Activated CD4-positive, CD25-positive, alpha-beta regulatory T cell treated with anti-CD3 and anti-CD28 coated beads, Interleukin-2, amount 50 U/mL, for 72 hours (primary cell): ENCODE measurements at regions not wholly inside any gene's neighbourhood (a gene's known extent, or its start where the extent isn't known, plus 50 kb on each side); places are given as distances from the start of the nearest gene placed in this dataset.

Experiments
- DNase-seq: peaks from one replicate; pipeline ENCODE4 v3.0.0; 2021

DNA sequence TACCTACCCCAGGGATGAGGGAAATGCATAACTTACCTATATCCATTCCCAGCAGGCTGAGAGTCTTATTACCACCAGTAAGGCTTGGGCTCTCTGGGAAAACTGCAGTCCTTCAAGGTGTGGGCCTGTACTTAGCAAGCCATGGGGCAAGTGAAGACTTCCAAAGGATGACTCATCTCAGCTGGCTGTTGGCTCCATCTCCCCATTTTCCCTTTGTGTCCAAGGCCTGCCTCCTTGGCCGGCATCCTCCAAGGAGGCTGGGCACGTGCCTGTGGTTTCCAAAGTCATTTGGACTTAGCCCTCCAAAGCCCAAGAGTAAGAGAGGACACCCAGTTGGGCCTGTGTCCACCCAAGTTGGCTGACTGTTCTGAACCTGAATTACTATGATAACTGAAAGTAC lies 89.8 kb downstream of the TMEM100 start:
- DNase-seq, result no peak

GRCh38 chr17:55632236-55632635 lies 90.4 kb downstream of the TMEM100 start:
- no peak for DNase-seq

DNA sequence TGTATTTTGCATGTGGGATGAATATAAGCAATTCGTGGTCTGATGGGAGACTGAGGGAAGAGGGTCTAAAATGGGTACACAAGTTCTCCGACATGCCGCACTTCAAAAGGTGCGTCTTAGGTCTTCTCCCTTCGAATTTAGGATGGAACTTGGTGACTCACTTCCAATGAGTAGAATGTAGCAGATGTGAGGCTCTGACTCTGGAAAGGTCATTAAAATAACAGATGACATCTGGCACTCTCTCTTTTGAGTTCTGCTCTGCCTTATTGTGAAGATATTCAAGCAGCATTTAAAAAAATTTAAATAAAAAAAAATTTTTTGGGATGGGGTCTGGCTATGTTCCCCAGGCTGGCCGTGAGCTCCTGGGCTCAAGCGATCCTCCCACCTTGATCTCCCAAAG lies 92.7 kb downstream of the TMEM100 start:
- DNase-seq, result no peak

DNA sequence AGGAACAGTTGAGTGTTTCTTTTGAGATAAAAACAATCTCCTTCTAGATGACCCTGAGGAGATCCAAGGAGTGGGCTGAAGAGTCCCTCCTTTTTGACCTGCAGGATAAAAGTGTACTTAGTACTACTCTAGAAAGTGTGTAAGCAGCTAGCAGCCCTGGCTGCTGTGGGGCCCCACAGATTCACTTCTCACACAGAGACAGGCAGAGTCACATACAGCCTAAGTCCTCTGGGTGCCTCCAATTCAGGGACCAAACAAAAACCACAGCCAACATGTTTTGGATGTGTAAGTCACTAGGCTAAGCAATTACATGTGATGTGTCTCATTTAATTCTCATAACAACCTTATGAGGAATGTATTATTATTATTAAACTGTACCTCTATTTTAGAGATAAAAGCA lies 97.1 kb downstream of the TMEM100 start:
- DNase-seq, result no peak

DNA sequence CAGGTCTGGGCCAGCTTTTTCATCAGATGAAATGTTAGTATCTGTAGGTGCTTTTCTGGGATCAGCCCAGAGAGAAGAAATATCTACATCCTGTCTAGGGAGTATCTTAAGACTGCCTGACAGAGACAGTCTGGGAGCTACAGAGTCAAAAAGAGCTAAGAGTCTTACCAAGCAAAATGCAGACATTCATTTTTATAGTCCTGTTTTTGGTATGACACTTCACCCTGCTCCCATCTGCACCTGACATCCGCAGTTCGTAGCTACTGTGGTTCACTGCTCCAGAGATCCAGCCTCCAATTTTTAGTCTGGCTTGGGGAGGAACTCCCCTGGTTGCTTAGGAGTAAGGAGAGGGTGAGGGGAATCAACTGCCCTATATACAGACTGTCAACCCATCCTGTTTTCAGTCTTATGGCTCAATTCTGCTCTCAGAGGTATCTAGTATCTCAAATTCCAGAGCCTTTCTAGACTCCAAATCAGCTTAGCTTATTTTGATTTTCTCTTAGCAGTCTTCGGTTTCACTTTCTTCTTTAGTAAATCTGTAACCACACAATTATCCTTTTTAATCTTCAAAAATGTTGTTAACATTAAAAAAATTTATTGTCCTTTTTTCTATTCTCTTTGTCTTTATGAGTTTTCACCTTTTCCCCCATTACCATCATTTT lies 97.8 kb downstream of the TMEM100 start:
- no peak for DNase-seq

DNA sequence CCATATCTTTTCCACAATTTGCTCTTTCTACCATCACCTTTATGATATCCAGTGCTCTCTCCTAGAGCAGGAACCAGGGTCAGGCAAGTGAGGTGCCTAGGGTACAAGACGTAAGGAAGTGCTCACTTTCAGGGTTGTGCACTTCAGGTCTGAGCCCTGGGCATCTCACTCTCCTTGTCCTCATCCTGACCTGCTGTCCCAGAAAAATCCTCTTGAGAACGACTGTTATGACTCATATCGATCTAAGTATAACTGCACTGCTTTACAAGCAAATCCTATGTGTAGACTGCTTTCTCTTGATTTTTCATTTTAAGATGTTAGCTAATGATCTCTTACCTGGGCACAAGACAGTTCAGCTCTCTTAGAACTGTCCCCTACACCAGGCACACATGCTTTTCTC lies 100.1 kb downstream of the TMEM100 start:
- DNase-seq, result no peak

DNA sequence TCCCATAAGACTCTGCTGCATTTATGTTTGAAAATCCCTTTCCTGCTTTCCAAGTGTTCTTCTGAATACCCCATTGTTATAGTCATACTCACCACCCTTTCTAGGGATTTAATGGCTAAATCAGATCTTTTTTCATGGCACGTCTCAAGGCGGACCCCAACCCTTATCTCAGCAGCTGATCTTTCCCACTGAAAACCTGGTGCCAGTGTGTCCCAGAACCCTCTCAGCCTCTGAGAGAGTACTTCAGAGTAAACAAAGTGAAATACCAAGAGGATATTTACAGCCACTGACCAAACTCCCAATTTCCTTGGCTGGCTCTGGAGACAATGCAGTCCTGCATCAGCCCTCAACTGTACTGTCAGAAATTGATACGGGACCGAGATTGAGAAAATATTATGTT lies 101.7 kb downstream of the TMEM100 start:
- DNase-seq, result no peak

DNA sequence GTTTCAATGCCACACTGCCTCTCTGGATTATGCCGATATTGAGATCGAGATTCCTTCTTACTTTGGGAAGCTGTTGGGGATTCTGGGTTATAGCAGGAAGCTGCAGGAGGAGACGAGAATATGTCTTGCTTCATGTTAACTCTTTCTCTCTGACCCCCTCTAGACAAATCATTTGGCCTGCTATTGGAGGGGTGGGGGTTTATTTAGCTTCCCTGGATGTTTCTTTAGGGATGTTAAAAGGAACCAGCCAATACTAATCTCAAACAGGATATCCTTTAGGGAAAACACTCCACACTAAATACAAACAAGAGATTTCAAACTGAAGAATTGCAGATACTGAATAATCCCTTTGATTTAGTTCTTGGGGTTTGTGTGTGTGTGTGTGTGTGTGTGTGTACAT lies 102.6 kb downstream of the TMEM100 start:
- no peak for DNase-seq

DNA sequence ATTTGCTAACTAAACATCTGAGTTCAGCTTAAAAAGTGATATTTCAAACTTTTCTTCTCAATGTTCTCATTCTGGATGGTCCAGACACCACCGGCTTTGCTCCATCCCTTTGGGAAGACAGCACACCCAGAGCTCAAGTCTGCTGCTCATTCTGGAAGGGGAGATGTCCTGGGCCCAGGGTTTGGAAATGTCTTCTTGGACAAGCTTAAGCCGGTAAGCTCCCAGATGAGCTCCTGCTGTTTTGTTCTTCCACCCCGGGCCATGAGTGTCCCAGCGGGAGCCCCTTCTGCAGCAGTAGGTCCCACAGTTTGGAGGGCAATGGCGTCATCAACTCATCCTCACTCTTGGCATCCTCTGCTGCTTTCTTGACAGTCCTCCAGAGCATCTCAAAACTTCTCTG lies 105.2 kb downstream of the TMEM100 start:
- no peak for DNase-seq

GRCh38 chr17:55614061-55614460 lies 102.8 kb upstream of the SMIM36 start:
- DNase-seq, result no peak

DNA sequence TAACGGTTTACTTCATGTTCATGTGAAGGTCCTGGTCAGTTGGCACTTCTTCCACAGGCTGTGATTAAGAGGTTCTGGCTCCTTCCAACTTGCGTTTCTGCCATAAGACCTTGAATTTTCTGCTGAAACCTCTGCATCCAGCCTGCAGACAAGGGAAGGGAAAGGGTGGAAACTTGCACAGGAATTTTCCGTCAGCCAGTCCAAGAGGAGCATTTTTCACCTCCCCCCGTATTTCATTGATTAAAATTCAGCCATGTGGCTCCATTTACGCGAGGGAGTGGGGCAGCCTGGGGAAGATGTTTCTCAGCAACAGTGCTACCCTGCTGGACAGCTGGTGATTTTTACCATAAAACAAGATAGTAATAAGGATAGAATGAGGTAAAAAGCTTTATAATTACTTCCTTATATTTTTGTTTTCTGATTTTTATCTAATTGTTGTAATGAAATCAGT lies 101.5 kb upstream of the SMIM36 start:
- no peak for DNase-seq

- no peak for DNase-seq
Observed at GRCh38 chr17:55607731-55608341, 96.6 kb upstream of the SMIM36 start.

DNA sequence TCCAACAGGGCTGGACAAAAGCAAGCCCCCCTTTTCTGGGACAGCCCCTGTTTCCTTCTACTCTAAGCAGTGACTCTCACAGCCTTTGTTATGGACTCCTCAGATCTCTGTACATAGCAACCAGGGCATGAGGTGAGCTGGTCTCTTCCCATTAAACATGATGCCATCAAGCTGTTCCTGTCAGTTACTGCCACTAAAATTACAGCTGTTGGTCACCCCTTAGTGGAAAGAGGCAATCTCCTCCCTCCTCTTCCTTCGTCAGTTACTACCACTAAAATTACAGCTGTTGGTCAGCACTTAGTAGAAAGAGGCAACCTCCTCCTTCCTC lies 95.2 kb upstream of the SMIM36 start:
- no peak for DNase-seq

DNA sequence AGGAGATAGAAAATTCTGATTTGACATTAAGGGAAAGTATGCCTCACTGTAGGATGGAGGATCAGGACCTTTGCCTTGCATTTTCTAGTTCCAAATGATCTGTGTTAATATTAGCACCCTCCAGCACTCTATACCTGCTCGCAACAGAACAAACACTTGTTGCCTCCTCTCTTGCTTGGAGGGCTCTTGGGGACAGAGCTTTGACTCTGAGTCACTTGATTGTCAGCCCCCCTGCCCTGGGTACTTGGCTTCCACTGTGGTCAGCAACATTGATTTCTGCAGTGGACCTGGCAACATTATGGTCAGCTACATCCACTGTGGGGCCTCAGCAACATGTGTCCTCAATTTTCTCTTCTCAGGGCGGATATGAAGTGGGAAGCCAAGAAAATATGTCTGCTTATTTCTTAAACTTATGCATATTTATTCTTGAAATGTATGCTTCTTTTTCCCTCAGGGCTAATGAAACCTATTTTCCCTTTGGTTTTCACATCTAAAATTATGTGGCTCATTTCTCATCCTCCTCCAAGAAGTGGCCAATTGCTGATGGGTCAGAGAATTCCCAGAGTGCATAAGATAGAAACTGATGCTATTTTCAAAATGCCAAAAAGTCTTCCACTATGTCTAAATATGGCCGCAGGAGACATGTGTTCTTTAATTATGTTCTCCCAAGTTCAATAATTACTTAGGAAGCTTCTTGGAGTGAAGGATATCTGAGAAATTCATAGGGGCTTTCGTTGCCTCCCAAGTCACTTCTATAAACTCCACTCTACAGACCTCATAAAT lies 94.6 kb upstream of the SMIM36 start:
- DNase-seq, result no peak

- DNase-seq, result no peak
Observed at GRCh38 chr17:55601874-55602364, 90.7 kb upstream of the SMIM36 start.

DNA sequence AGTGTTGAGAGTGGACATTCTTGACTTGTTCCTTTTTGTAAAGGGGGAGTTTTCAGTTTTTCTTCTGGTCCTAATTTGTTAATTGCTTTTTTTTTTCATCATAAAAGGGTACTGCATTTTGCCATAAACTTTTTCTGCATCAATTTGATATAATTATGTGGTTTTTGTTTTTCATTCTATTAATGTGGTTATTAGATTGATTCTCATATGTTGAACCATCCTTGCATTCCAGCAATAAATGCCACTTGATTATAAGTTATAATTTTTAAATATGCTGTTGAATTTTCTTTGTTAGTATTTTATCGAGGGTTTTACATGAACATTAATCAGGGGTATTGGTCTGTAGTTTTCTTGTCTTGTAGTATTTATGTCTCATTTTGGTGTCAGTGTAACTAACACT lies 87.2 kb upstream of the SMIM36 start:
- DNase-seq, result no peak

DNA sequence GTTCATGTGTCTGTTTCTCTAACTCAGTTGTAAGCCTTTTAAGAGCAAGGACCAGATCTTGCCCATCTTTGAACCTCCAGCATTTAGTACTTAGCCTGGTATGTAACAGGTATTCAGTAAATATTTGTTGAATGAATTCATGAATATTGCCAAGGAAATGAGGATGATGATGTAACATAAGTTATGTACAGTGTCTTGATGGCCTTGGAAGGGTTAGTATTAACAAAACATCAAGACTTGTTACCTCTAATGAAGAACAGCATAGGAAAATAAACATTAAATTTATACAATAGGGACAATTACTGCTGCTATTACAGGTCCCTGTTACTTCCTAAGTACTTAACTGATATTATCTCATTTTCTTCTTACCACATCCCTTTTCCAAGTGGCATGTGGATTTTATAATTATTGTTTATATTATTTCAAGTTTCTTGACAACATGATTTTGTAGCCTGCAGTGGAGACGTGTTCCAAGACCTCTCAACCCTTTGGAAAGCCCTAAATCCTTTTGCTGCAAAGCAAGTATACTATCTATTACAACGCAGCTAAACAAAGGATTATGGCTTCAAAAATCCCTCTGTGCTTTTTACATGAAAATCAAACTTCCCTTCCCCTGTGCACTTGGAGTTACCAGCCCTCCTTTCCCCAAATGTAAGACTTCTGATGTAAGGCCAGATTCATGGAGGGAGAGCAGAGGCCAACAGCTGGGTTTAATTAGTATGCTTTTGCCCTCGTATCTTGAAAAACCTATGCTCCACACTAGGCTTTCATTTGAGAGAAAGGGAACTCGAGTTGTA lies 77.4 kb upstream of the SMIM36 start:
- no peak for DNase-seq

DNA sequence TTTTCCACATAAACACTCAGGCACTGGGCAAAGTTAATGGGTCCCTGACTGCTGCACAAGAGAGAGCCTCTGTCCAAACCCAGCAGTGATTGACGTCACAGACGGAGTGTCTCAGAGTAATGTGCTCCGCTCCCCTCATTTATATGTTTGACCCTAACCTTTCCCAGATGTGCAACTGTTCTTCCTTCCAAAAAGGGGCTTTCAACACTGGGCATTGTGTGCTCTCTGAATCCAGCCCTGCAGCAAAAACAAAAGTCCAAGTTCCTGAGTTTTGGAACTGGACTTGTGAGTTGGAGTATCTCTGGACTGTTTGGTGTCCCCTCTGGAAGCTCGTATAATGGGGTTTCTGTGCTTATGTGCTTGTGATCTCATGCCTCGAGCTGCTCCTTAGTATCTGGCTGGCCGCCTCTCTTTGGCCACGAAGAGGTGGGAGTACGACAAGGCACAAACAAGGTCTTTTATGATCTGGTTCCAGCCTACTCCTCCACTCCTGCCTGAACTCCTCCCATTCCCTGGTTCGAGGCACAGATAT lies 76.4 kb upstream of the SMIM36 start:
- DNase-seq, result no peak

DNA sequence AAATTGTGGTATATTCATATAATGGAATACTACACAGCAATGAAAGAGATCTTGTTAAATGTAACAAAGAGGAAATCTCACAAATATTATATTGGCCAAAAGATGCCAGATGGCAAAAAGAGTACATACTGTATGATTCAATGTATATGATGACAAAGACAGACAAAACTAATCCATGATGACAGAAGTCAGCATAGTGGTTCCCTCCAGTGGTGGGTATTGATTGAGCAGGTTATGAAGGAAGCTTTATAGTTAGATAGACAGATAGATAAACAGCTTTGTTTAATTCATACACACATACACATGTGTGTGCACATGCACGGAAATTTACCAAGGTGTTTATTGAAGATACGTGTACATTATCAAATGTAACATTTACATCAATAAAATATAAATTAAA lies 74.4 kb upstream of the SMIM36 start:
- DNase-seq, result no peak

GRCh38 chr17:55584861-55585260 lies 73.6 kb upstream of the SMIM36 start:
- DNase-seq, result no peak

DNA sequence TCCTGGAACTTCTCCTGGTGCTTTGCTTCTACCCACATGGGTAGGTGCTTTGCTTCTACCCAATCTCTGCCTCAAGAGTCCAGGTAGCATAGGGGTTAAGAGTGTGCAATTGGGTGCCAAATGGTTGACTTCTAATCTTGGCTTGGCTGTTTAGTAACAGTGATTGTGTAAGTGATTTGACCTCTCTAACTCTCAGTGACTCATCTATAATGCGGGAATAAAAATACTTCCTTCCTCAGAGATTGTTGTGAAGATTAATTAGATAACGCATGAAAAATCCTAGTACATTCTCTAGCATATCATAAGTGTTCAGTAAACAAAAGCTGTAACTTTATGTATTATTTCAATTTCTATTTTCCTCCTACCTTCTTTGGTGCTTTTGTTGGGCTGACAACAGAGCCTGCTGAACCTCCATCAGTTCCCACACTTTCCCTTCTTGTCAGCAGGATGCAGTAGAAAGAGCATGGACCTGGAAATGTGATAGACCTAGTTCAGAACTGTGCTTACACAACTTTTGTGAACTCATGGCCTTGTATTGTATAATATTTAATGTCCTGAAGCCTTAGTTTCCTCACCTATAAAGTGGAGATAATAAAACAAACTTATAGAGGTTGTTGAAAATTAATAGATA lies 72.9 kb upstream of the SMIM36 start:
- no peak for DNase-seq

DNA sequence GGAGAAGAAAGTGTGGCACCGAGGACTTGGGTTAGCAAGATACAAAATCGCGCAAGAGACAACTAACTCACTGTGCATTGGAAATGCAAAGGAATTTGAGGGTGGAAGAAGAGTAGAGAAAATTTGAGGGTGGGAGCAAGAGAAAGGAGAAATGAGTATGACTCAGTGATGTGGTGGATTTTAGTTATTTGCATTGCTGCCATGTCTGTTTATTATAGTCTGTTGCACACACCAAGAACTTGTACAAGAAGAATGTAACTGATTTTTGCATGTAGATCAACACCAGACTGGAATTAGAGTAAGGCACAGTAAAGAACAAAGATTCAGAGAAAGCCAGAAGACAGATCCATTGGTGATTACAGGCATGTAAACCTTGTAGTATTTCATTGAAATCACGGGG lies 71.6 kb upstream of the SMIM36 start:
- DNase-seq, result no peak
